Thoracic aorta (tissue), 2 donors: ENCODE measurements at regions not wholly inside any gene's neighbourhood (a gene's known extent, or its start where the extent isn't known, plus 50 kb on each side); places are given as distances from the start of the nearest gene placed in this dataset.

Source experiments
- ATAC-seq: fragments of 150-250 bp; one replicate; pipeline ENCODE4 v1.8.0; 2017; ENCODE audit warnings: low read depth; ENCODE audit not compliant: insufficient number of reproducible peaks, low FRiP score
- DNase-seq: peaks from one replicate; pipeline ENCODE4 v3.0.0-alpha.2; 2020; ENCODE audit warnings: low spot score
- H3K27ac ChIP-seq, 2 donors: fragments of 200-600 bp; sonication (generic); 1 replicate in 1 of 2; 2 replicates in 1 of 2; pipeline ENCODE4 v1.5.1; 2016; ENCODE audit warnings: mild to moderate bottlenecking in 2 of 2, moderate library complexity in 2 of 2
- H3K27me3 ChIP-seq: fragments of 200-600 bp; sonication (generic); replicated peaks from 2 replicates; pipeline ENCODE4 v1.6.0; 2016; ENCODE audit warnings: mild to moderate bottlenecking; ENCODE audit not compliant: insufficient read depth
- H3K36me3 ChIP-seq: fragments of 200-600 bp; sonication (generic); one replicate; pipeline ENCODE4 v1.5.1; 2016
- H3K4me1 ChIP-seq, 2 donors: fragments of 200-600 bp; sonication (generic); 1 replicate in 1 of 2; 2 replicates in 1 of 2; pipeline versions ENCODE4 v1.5.1 to v1.6.0; 2016; ENCODE audit warnings: low read depth in 2 of 2, mild to moderate bottlenecking in 1 of 2; ENCODE audit not compliant: control insufficient read depth in 1 of 2
- H3K4me3 ChIP-seq: fragments of 200-600 bp; sonication (generic); 2 replicates; pipeline ENCODE4 v1.5.1; 2016; ENCODE audit warnings: mild to moderate bottlenecking
- H3K9me3 ChIP-seq: fragments of 200-600 bp; sonication (generic); 2 replicates; pipeline ENCODE4 v1.5.1; 2016
- CTCF ChIP-seq: fragments of 200-600 bp; sonication (generic); IDR thresholded peaks from one replicate; pipeline ENCODE4 v1.5.1; 2019; ENCODE audit warnings: antibody characterized with exemption

DNA sequence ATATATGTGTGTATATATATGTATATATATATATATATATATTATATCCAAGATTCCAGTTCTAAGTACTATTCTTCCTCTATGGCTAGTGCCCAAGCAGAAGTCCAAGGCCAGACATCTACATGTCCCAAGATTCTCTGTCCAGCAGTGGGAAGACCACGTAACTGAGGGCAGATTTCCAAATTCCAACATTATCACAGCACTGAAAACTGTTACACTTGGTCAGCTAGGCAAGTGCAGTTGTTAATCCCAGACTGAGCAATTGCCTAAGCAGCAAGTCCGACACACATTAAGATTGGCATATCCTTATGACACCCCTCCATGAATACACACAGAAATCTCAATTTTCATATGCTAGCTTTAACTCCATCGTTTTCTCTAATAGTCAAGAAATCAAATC is 1148.5 kb downstream of the IGSF11 start:
- ATAC-seq (no peak), DNase-seq (no peak)
- Histone ChIP-seq H3K27ac (no peak overlapping the region), H3K9me3 (no peaks in the 10 kb centered on the region), H3K27me3 (no peaks in the 10 kb centered on the region), H3K4me3 (no peak overlapping the region), H3K36me3 (no peaks in the 10 kb centered on the region), H3K4me1 (no peaks in the 10 kb centered on the region)
- no peak for TF ChIP-seq CTCF

DNA sequence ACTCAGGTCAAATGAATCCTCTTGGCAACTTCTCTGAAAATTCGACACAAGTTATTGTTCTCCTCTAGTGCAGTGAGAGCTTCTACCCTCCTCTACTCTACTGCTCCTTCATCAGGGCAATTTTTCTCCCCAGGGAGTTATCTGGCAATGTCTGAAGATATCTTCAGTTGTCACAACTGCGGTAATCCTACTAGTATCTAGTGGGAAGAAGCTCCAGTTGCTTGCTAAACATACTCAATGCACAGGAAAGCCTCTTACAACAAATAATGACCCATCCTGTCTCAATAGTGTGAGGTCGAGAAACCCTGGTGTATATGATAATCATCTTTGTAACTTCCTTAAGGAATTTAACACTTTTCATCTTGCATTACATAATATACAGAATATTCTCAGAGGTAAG is 1147.6 kb downstream of the IGSF11 start:
- H3K9me3 ChIP-seq, result no peaks in the 10 kb centered on the region
- H3K27ac ChIP-seq, result no peak overlapping the region
- no peaks in the 10 kb centered on the region for H3K4me1 ChIP-seq
- no peak overlapping the region for H3K4me3 ChIP-seq
- H3K36me3 ChIP-seq, result no peaks in the 10 kb centered on the region
- ATAC-seq (no peak), DNase-seq (no peak)
- no peak for TF ChIP-seq CTCF
- H3K27me3 ChIP-seq, result no peaks in the 10 kb centered on the region

DNA sequence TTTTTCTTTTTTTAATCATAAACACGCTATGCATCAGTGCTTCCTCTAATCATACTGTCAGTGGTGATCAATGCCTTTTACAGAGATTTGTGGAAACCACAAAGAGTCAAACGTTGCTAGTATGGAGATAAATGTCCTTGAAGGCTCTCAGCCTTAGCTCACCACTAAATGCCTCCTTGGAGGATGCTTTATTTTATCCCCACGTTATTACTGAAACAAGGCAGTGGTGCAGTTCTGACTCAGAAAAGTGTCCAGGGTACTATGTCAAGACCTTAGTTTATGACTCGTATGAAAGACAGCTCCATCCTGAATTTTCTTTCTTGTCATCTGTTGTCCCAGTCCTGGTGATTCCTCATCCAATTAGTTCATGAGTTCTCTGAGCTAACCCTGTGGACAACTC is 1146.7 kb downstream of the IGSF11 start:
- no peaks in the 10 kb centered on the region for H3K4me1 ChIP-seq
- no peaks in the 10 kb centered on the region for H3K27me3 ChIP-seq
- no peak overlapping the region for H3K27ac ChIP-seq
- no peak for DNase-seq
- H3K4me3 ChIP-seq, result no peak overlapping the region
- H3K9me3 ChIP-seq, result no peaks in the 10 kb centered on the region
- no peak for ATAC-seq
- no peak for TF ChIP-seq CTCF
- no peaks in the 10 kb centered on the region for H3K36me3 ChIP-seq

GRCh38 chr3:117892431-117892841 is 1142.2 kb downstream of the IGSF11 start:
- no peak for TF ChIP-seq CTCF
- Histone ChIP-seq H3K36me3 (no peaks in the 10 kb centered on the region), H3K4me1 (no peaks in the 10 kb centered on the region), H3K4me3 (no peak overlapping the region), H3K27ac (no peak overlapping the region), H3K9me3 (no peaks in the 10 kb centered on the region), H3K27me3 (no peaks in the 10 kb centered on the region)
- DNase-seq, result no peak
- ATAC-seq, result no peak

GRCh38 chr3:117893001-117893400 is 1141.6 kb downstream of the IGSF11 start:
- DNase-seq (no peak), ATAC-seq (no peak)
- Histone ChIP-seq H3K4me3 (no peak overlapping the region), H3K4me1 (no peaks in the 10 kb centered on the region), H3K9me3 (no peaks in the 10 kb centered on the region), H3K36me3 (no peaks in the 10 kb centered on the region), H3K27me3 (no peaks in the 10 kb centered on the region), H3K27ac (no peak overlapping the region)
- TF ChIP-seq CTCF, result no peak
